Motor neuron (in vitro differentiated cells): ENCODE measurements at regions not wholly inside any gene's neighbourhood (a gene's known extent, or its start where the extent isn't known, plus 50 kb on each side); places are given as distances from the start of the nearest gene placed in this dataset.
"Not testable (repeated sequence)": the region's sequence is repeated elsewhere in the genome, so short reads cannot be mapped to it uniquely, and the experiment has no call there.

Source experiments
- ATAC-seq, 8 experiments: fragments of 200-7000 bp; cut with Tn5 transposase; replicated peaks in 6 of 8; 2 replicates each; pipeline ENCODE4 v1.8.0; 2021; ENCODE audit warnings: mild to moderate bottlenecking in 8 of 8, moderate library complexity in 8 of 8
- H3K27ac ChIP-seq, 2 donors: fragments of 250-450 bp; sonication (Bioruptor Pico); 2 replicates each; pipeline ENCODE4 v1.9.0; 2021; ENCODE audit warnings: antibody characterized with exemption in 2 of 2, mild to moderate bottlenecking in 2 of 2, moderate library complexity in 1 of 2
- H3K4me1 ChIP-seq, 2 donors: fragments of 250-450 bp; sonication (Bioruptor Pico); replicated peaks in 1 of 2; 2 replicates each; pipeline ENCODE4 v1.6.1; 2021; ENCODE audit warnings: antibody characterized with exemption in 2 of 2, mild to moderate bottlenecking in 2 of 2, moderate library complexity in 1 of 2
- H3K4me3 ChIP-seq, 5 donors: fragments of 250-450 bp; sonication (Bioruptor Pico); 2 replicates each; pipeline ENCODE4 v1.9.0; 2021; ENCODE audit warnings: antibody characterized with exemption in 5 of 5, mild to moderate bottlenecking in 5 of 5, moderate library complexity in 4 of 5
- WGBS, 10 experiments: fragments of 450-650 bp; shearing (Covaris generic); methylation state at CpG; one replicate each; pipeline ENCODE4 v1.0.0; 2022; 5-methylcytosine and 5-hydroxymethylcytosine counted together
- in situ Hi-C, 9 experiments: fragments of 400-800 bp; cut with MboI; loops; one replicate each; pipeline ENCODE4 v1.15.0; 2021; ENCODE audit warnings: low sequenced_read_pairs in 9 of 9, low pct_unique_long_range_greater_than_20kb in 2 of 9; ENCODE audit not compliant: unreplicated experiment in 9 of 9

GRCh38 chr10:30542895-30543288 is 86.7 kb downstream of the LYZL2 start:
- Histone ChIP-seq H3K27ac (no peak overlapping the region), H3K4me3 (no peak overlapping the region), H3K4me1 (peaks cover 0 to 12% of the 10 kb centered on the region in 2 donors)
- in situ Hi-C loops = loop anchor here in 2 of 9 experiments (25.0 kb wide), 1 partner anchor 131 kb away; no protein-coding TSS in a partner anchor
- ATAC-seq = no peak
- 75 to 100% (median 93%) methylated on average over 1 to 2 of the region's 3 CpGs; no CpG with 5 or more reads in 4 of the 10 experiments for WGBS, 10 experiments

- in situ Hi-C loops = loop anchor here in 2 of 9 experiments (25.0 kb wide), 1 partner anchor 130 kb away; no protein-coding TSS in a partner anchor
- Histone ChIP-seq H3K4me1 (peaks cover 0 to 12% of the 10 kb centered on the region in 2 donors), H3K27ac (peak overlapping the region in 1 of 2 donors; percentile 50), H3K4me3 (no peak overlapping the region)
- ATAC-seq = peak in 4 of 8 experiments; percentile 43 to 66 (median 60)
- 54 to 89% (median 76%) methylated on average over 2 to 12 of the region's 14 CpGs; no CpG with 5 or more reads in 1 of the 10 experiments for WGBS, 10 experiments
These were observed 87.3 kb downstream of the LYZL2 start for GRCh38 chr10:30542001-30542894.

- no peak for ATAC-seq
- no peak overlapping the region for H3K27ac ChIP-seq
- H3K4me1 ChIP-seq = peaks cover 9 to 16% of the 10 kb centered on the region in 2 donors
- 29 to 100% (median 80%) methylated on average over 1 to 2 of the region's 2 CpGs; no CpG with 5 or more reads in 1 of the 10 experiments for WGBS, 10 experiments
- no peak overlapping the region for H3K4me3 ChIP-seq
- in situ Hi-C loops = loop anchor here in 2 of 9 experiments (25.0 kb wide), 1 partner anchor 128 kb away; no protein-coding TSS in a partner anchor
These were observed 89.3 kb downstream of the LYZL2 start for GRCh38 chr10:30540276-30540675.

GRCh38 chr10:30538086-30538485 is 91.5 kb downstream of the LYZL2 start:
- H3K4me3 ChIP-seq = no peak overlapping the region
- H3K27ac ChIP-seq = no peak overlapping the region
- 0 to 100% (median 88%) methylated on average over 1 to 4 of the region's 4 CpGs; no CpG with 5 or more reads in 1 of the 10 experiments for WGBS, 10 experiments
- peak in 1 of 8 experiments; percentile 25 for ATAC-seq
- H3K4me1 ChIP-seq = peaks cover 9 to 16% of the 10 kb centered on the region in 2 donors
- in situ Hi-C loops = loop anchor here in 3 of 9 experiments (10.0 to 25.0 kb wide), 2 partner anchors 123 to 126 kb away; no protein-coding TSS in a partner anchor

GRCh38 chr10:30537586-30537985 is 92.0 kb downstream of the LYZL2 start:
- H3K4me3 ChIP-seq = no peak overlapping the region
- in situ Hi-C loops = loop anchor here in 3 of 9 experiments (10.0 to 25.0 kb wide), 2 partner anchors 123 to 125 kb away; no protein-coding TSS in a partner anchor
- peaks cover 9 to 16% of the 10 kb centered on the region in 2 donors for H3K4me1 ChIP-seq
- H3K27ac ChIP-seq = no peak overlapping the region
- 10 to 95% (median 71%) methylated on average over 2 of the region's 2 CpGs; no CpG with 5 or more reads in 3 of the 10 experiments for WGBS, 10 experiments
- no peak for ATAC-seq

- 0 to 100% (median 81%) methylated on average over 1 of the region's 1 CpG; no CpG with 5 or more reads in 6 of the 10 experiments for WGBS, 10 experiments
- H3K4me1 ChIP-seq = peaks cover 9 to 11% of the 10 kb centered on the region in 2 donors
- not testable (repeated sequence) for ATAC-seq, H3K27ac ChIP-seq, H3K4me3 ChIP-seq
- in situ Hi-C loops = loop anchor here in 3 of 9 experiments (10.0 to 25.0 kb wide), 2 partner anchors 122 to 125 kb away; no protein-coding TSS in a partner anchor
These were observed 92.4 kb downstream of the LYZL2 start for GRCh38 chr10:30537158-30537557.

- ATAC-seq = peak in 2 of 8 experiments; percentile 8 to 62
- in situ Hi-C loops = loop anchor here in 3 of 9 experiments (10.0 to 25.0 kb wide), 2 partner anchors 122 to 124 kb away; no protein-coding TSS in a partner anchor
- no peak overlapping the region for H3K4me3 ChIP-seq
- 0 to 57% (median 35%) methylated on average over 1 to 4 of the region's 4 CpGs for WGBS, 10 experiments
- H3K27ac ChIP-seq = no peak overlapping the region
- peaks cover 6 to 9% of the 10 kb centered on the region in 2 donors for H3K4me1 ChIP-seq
These were observed 93.0 kb downstream of the LYZL2 start for GRCh38 chr10:30536578-30536977.

- ATAC-seq = no peak
- Histone ChIP-seq H3K27ac (no peak overlapping the region), H3K4me1 (peaks cover 4 to 9% of the 10 kb centered on the region in 2 donors), H3K4me3 (no peak overlapping the region)
- in situ Hi-C loops = loop anchor here in 3 of 9 experiments (10.0 to 25.0 kb wide), 2 partner anchors 121 to 123 kb away; no protein-coding TSS in a partner anchor
- WGBS, 10 experiments = 60 to 100% (median 90%) methylated on average over 1 to 4 of the region's 4 CpGs
These were observed 93.9 kb downstream of the LYZL2 start for GRCh38 chr10:30535677-30536076.

- WGBS, 10 experiments = 0 to 74% (median 39%) methylated on average over 2 to 16 of the region's 20 CpGs
- in situ Hi-C loops = loop anchor here in 3 of 9 experiments (10.0 to 25.0 kb wide), 2 partner anchors 120 to 122 kb away; no protein-coding TSS in a partner anchor
These were observed 94.9 kb downstream of the LYZL2 start for GRCh38 chr10:30534465-30535144.

GRCh38 chr10:30531751-30532530 is 97.6 kb downstream of the LYZL2 start:
- WGBS, 10 experiments = 93 to 100% (median 95%) methylated on average over 1 to 4 of the region's 8 CpGs; no CpG with 5 or more reads in 4 of the 10 experiments
- Histone ChIP-seq H3K4me1 (peaks cover 13 to 15% of the 10 kb centered on the region in 2 donors), H3K27ac (no peak overlapping the region), H3K4me3 (no peak overlapping the region)
- ATAC-seq = no peak
- in situ Hi-C loops = loop anchor here in 3 of 9 experiments (10.0 to 25.0 kb wide), 2 partner anchors 117 to 120 kb away; no protein-coding TSS in a partner anchor

More at GRCh38 chr10:30534465-30535144, 94.9 kb downstream of the LYZL2 start:
- Histone ChIP-seq H3K4me1 (peaks cover 4 to 9% of the 10 kb centered on the region in 2 donors), H3K4me3 (no peak overlapping the region), H3K27ac (no peak overlapping the region)
- ATAC-seq = peak in 5 of 8 experiments; percentile 46 to 80 (median 77)

GRCh38 chr10:30529373-30529998 is 95.5 kb downstream of the MAP3K8 start:
- WGBS, 10 experiments = 69 to 100% (median 88%) methylated on average over 1 to 19 of the region's 28 CpGs; no CpG with 5 or more reads in 1 of the 10 experiments
- no peak overlapping the region for H3K27ac ChIP-seq
- ATAC-seq = no peak
- in situ Hi-C loops = loop anchor here in 2 of 9 experiments (25.0 kb wide), 1 partner anchor 117 kb away; no protein-coding TSS in a partner anchor
- peaks cover 4 to 12% of the 10 kb centered on the region in 2 donors for H3K4me1 ChIP-seq
- H3K4me3 ChIP-seq = no peak overlapping the region
